GM12872 (cell line): ENCODE measurements at regions not wholly inside any gene's neighbourhood (a gene's known extent, or its start where the extent isn't known, plus 50 kb on each side); places are given as distances from the start of the nearest gene placed in this dataset.

Experiments
- TF ChIP-seq, protein P1 (sequence below): IDR thresholded peaks from 3 replicates; pipeline ENCODE4 v1.5.1; 2011; ENCODE audit warnings: low read depth, mild to moderate bottlenecking, low read length, moderate library complexity; ENCODE audit not compliant: insufficient read depth

DNA sequence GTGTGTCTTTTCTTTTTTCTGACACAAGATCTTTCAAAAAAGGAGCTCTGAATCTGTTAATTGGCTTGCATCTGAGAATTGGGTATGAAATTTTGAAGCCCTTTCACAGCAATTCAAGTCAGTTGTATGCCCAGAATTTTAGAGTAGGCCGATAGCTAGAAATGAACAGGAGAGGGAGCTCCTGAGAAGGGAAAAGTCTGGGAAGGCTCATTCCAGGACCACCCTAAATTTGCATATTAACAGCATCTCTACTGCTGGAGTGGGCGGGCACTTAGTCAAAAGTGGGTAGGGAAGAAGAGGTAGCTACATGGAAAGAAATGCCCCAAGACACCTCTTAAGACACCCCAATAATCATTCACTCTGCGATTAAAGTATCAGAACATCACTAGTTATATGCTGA lies 928.3 kb downstream of the TBC1D32 start:
- TF ChIP-seq, protein P1, sequence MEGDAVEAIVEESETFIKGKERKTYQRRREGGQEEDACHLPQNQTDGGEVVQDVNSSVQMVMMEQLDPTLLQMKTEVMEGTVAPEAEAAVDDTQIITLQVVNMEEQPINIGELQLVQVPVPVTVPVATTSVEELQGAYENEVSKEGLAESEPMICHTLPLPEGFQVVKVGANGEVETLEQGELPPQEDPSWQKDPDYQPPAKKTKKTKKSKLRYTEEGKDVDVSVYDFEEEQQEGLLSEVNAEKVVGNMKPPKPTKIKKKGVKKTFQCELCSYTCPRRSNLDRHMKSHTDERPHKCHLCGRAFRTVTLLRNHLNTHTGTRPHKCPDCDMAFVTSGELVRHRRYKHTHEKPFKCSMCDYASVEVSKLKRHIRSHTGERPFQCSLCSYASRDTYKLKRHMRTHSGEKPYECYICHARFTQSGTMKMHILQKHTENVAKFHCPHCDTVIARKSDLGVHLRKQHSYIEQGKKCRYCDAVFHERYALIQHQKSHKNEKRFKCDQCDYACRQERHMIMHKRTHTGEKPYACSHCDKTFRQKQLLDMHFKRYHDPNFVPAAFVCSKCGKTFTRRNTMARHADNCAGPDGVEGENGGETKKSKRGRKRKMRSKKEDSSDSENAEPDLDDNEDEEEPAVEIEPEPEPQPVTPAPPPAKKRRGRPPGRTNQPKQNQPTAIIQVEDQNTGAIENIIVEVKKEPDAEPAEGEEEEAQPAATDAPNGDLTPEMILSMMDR: no peak

DNA sequence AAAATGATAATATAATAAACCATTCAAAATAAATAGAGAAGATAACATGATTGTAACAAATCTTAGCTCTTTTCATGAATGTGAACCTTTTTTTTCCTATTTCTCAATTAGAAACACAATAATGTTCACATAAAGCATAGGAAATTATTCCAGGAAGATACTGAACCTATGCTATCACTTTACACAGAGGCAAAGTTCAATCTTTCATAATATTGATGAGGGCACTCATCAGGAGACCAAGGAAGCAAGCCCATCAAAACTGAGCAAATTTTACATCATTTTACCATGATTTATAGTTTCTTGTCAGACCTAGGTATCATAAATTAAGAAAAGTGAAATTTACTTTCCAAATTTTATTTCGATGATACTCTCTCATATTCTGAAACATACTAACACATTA lies 938.5 kb downstream of the TBC1D32 start:
- TF ChIP-seq, protein P1: no peak

DNA sequence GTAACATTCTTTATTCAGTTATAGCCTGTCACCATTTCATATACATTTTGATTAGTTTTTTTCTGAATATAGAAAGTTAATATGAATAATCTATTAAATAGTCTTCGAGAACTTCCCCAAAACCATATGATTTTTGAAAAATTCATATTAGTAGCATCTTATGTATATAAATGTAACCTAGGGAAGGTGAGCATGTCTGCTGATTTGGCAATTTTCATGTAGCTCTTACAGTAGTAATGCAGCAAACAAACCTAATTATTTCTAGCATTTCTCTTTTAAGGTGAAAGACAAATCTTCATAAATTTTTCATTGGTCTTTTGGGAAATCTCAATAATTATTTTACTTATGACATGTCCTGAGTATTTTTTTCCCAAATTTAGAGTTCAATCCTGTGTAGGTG lies 939.0 kb downstream of the TBC1D32 start:
- TF ChIP-seq, protein P1: no peak

DNA sequence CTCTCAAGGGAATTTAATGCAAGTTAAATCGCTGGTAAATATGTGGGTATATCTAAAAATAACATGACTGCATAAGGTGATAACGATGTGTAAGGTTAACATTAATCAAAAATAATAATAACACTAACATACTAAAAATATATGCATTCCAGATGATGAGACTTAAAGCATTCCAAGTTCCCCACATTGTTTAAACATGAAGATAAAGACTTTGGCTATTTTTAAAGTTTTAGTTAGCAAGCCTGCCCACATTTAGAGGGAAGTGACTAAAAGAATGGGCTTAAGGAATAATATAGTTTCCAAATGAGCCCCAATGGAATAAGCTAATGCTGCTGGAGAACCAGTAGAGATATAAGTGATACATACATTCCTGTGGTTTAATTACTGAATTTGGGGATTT lies 941.3 kb downstream of the TBC1D32 start:
- TF ChIP-seq, protein P1: no peak

DNA sequence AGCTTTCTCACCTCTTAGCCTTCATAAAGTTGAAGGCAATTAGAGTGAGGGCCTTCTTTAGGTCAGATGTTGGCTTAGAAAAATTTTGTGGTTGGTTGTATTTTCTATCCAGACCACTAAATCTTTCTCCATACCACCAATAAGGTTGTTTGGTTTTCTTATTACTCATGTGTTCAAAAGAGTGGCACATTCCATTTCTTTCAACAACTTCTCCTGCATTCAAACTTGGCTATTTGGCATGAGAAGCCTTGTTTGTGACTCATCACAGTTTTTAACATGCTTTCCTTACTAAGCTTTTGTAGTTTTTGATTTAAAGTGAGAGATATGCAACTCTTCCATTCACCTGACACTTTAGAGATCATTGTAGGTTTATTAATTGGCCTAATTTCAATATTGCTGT lies 949.6 kb downstream of the TBC1D32 start:
- TF ChIP-seq, protein P1: no peak

DNA sequence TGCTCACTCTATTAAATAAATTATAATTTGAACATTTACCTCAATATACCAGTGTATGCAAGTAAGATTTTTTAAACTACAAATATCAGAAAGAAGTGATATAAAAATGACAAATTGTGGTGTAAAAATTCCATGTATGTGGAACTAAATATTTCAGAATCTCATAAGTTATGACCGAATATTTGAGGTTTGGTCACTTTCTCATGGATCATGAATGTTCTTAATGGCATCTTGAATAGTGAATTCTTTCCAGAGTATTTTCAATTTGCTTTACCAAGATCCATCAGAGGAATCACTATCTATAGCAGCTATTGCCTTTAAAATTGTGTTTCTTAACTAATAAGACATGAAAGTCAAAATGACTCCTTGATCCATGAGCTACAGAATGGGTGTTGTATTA lies 950.6 kb downstream of the TBC1D32 start:
- TF ChIP-seq, protein P1: no peak

DNA sequence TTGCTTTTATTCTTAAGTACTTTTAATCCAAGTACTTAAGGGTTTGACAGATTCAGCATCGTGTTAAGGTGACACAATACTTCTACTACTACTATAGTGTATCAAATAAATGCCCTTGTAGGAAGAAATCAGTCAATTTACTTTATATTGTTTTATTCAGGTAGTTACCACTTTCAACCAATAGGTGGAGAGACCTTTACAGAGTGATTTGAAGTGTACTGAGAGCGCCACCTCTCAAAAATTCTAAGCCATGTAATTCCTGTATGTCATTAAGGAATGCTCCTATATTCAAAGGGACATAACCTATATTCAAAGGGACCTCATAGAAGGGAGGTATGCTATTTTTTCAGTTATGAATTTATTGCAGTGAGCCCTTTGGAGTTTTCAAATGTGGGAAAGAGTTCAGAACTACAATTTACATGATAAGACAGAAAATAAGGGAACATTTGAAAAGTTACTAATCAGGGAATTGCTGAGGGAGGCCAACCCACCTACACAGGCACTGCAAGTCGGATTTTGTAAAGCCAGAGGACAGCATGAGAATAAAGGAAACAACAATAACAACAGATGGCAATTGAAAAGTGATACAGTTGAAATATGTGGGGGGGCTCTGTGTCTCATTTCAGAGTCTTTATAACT lies 955.6 kb downstream of the TBC1D32 start:
- TF ChIP-seq, protein P1: peak; percentile 55

DNA sequence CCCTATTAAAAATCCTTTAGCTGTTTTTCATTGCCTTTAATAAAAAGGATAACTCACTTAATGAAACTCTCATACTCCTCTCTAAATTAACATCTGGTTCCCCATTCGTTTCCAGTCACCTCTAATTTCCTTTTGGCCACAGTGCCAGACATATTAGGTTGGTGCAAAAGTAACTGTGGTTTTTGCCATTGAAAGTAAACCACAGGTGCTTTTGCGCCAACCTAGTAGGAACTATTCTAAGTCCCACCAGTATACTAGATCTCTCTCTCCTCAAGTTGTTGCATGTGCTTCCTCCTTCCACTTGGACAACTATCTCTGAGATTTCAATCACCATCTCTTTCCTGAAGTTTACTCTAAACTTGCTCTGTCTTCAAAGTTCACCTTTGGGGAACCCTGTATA lies 961.1 kb downstream of the TBC1D32 start:
- TF ChIP-seq, protein P1: no peak
